K562 (cell line): ENCODE measurements at regions not wholly inside any gene's neighbourhood (a gene's known extent, or its start where the extent isn't known, plus 50 kb on each side); places are given as distances from the start of the nearest gene placed in this dataset.

Experiments
- ATAC-seq: fragments of 200-7000 bp; cut with Tn5 transposase; 3 replicates; pipeline ENCODE4 v1.9.1; 2020; ENCODE audit warnings: moderate library complexity
- BruUV-seq: library from RNA; stranded (reverse); fragments of 400-500 nt; replicated peaks from 2 replicates; lab custom pipeline; 2021; lab: Mats Ljungman, UMichigan
- CTCF ChIA-PET: fragments of 300-600 bp; formaldehyde crosslinking; extraction: SDS; loops from one replicate; lab custom pipeline; 2021; ENCODE audit warnings: low intra/inter-chr PET ratio; lab: Yijun Ruan, JAX
- POLR2A ChIA-PET: fragments of 300-600, 350-650 bp; sonication (Branson Sonifier 250); formaldehyde crosslinking; extraction: SDS; loops from one replicate; lab custom pipeline; 2021; ENCODE audit warnings: antibody characterized with exemption, inconsistent platforms; lab: Yijun Ruan, JAX
- DNase-seq, 4 experiments: peaks; one replicate each; pipeline versions ENCODE4 v3.0.0 to v3.0.0-alpha.2; 2011 to 2018; ENCODE audit warnings: low spot score in 3 of 4, mixed read lengths in 3 of 4; ENCODE audit errors: extremely low read depth in 1 of 4
- FAIRE-seq: peaks from 2 replicates; lab custom pipeline; 2011; peaks lifted over from hg19 to GRCh38; lab: Jason Lieb, UNC
- H2AFZ ChIP-seq: 2 replicates; pipeline ENCODE4 v1.6.0; 2011; ENCODE audit warnings: low read depth, low read length, control low read depth, inconsistent platforms
- H3K27ac ChIP-seq: fragments of 200-600 bp; 3 replicates; pipeline ENCODE4 v1.8.0; 2011; ENCODE audit warnings: low read depth, mild to moderate bottlenecking, control low read depth, inconsistent platforms, low read length, moderate library complexity, mixed read lengths; ENCODE audit errors: extremely low read depth
- H3K27me3 ChIP-seq, 2 experiments: fragments of 300-600 bp in 1 of 2; 2 replicates in 1 of 2; 3 replicates in 1 of 2; pipeline versions ENCODE4 v1.6.0 to v1.8.0; 2011; ENCODE audit warnings: inconsistent platforms in 2 of 2, low read length in 2 of 2, mild to moderate bottlenecking in 1 of 2, mixed read lengths in 1 of 2, moderate library complexity in 1 of 2; ENCODE audit not compliant: control insufficient read depth in 2 of 2, insufficient read depth in 2 of 2
- H3K36me3 ChIP-seq: fragments of 300-600 bp; 3 replicates; pipeline ENCODE4 v1.8.0; 2011; ENCODE audit warnings: mild to moderate bottlenecking, low read length, inconsistent platforms; ENCODE audit not compliant: control insufficient read depth, insufficient read depth
- H3K4me1 ChIP-seq, 2 experiments: fragments of 200-600 bp in 1 of 2; replicated peaks in 1 of 2; 2 replicates in 1 of 2; 3 replicates in 1 of 2; pipeline versions ENCODE4 v1.5.1 to v1.8.0; 2011; ENCODE audit warnings: inconsistent platforms in 2 of 2, low read length in 2 of 2, mild to moderate bottlenecking in 1 of 2, mixed read lengths in 1 of 2, moderate library complexity in 1 of 2; ENCODE audit not compliant: control insufficient read depth in 2 of 2, insufficient read depth in 2 of 2
- H3K4me2 ChIP-seq: 2 replicates; pipeline ENCODE4 v1.6.1; 2011; ENCODE audit warnings: low read length, control low read depth, inconsistent platforms, mixed read lengths; ENCODE audit not compliant: insufficient read depth
- H3K4me3 ChIP-seq: fragments of 200-600 bp; sonication (generic), shearing (Covaris generic); 2 replicates; pipeline ENCODE4 v1.5.1; 2016; ENCODE audit warnings: control low read depth, inconsistent platforms
- H3K79me2 ChIP-seq: fragments of 200-600 bp; 3 replicates; pipeline ENCODE4 v1.8.0; 2011; ENCODE audit warnings: low read length, inconsistent platforms; ENCODE audit not compliant: control insufficient read depth, insufficient read depth
- H3K9ac ChIP-seq, 2 experiments: 2 replicates each; pipeline versions ENCODE4 v1.6.0 to v1.6.1; 2011; ENCODE audit warnings: low read depth in 2 of 2, low read length in 2 of 2, control low read depth in 1 of 2, inconsistent platforms in 1 of 2, mild to moderate bottlenecking in 1 of 2, mixed read lengths in 1 of 2; ENCODE audit not compliant: insufficient read depth in 1 of 2
- H3K9me1 ChIP-seq: one replicate; pipeline ENCODE4 v1.6.0; 2011; ENCODE audit warnings: inconsistent platforms, mild to moderate bottlenecking, low read length, moderate library complexity; ENCODE audit not compliant: control insufficient read depth, insufficient read depth
- H3K9me3 ChIP-seq: replicated peaks from 2 replicates; pipeline ENCODE4 v1.5.1; 2011; ENCODE audit warnings: low read depth, low read length, inconsistent platforms; ENCODE audit not compliant: control insufficient read depth, insufficient read depth
- H4K20me1 ChIP-seq: replicated peaks from 2 replicates; pipeline ENCODE4 v1.6.1; 2011; ENCODE audit warnings: low read length, inconsistent platforms, mixed read lengths; ENCODE audit not compliant: control insufficient read depth, insufficient read depth
- NBN ChIP-seq: fragments of 450-650 bp; IDR thresholded peaks from 2 replicates; pipeline ENCODE4 v1.6.1; 2016; ENCODE audit warnings: low read depth, mild to moderate bottlenecking
- NCOA2 ChIP-seq, 2 experiments: fragments of 450-650 bp; IDR thresholded peaks; 2 replicates each; pipeline ENCODE4 v1.6.1; 2018; ENCODE audit warnings: mild to moderate bottlenecking in 2 of 2, moderate library complexity in 1 of 2; ENCODE audit not compliant: partially characterized antibody in 2 of 2
- NCOR1 ChIP-seq: fragments of 450-650 bp; IDR thresholded peaks from 2 replicates; pipeline ENCODE4 v1.6.1; 2016; ENCODE audit warnings: mild to moderate bottlenecking, moderate library complexity
- NFE2L1 ChIP-seq: fragments of 450-650 bp; IDR thresholded peaks from 2 replicates; pipeline ENCODE4 v1.6.1; 2016; ENCODE audit warnings: missing genetic modification characterization, low read depth, mild to moderate bottlenecking, missing compliant biosample characterization, moderate library complexity, borderline replicate concordance
- PRPF4 ChIP-seq: fragments of 200-400 bp; formaldehyde crosslinking; IDR thresholded peaks from one replicate; pipeline ENCODE4 v1.6.1; 2017; ENCODE audit warnings: low read length, low read depth, mild to moderate bottlenecking; ENCODE audit not compliant: insufficient read depth, poor library complexity, severe bottlenecking
- SRSF7 ChIP-seq: fragments of 200-400 bp; formaldehyde crosslinking; optimal IDR thresholded peaks from 2 replicates; pipeline ENCODE3; 2017; ENCODE audit warnings: mild to moderate bottlenecking, low read depth, low read length
- SUPT5H ChIP-seq: fragments of 450-650 bp; IDR thresholded peaks from 2 replicates; pipeline ENCODE4 v1.6.1; 2016
- TAF9B ChIP-seq: fragments of 450-650 bp; IDR thresholded peaks from 2 replicates; pipeline ENCODE4 v1.6.1; 2018; ENCODE audit warnings: mild to moderate bottlenecking; ENCODE audit not compliant: partially characterized antibody
- ZNF212 ChIP-seq: fragments of 450-650 bp; formaldehyde crosslinking; IDR thresholded peaks from 2 replicates; pipeline ENCODE4 v1.4.0; 2020; ENCODE audit warnings: mild to moderate bottlenecking
- WGBS: fragments of 100-300 bp; shearing (Covaris generic); methylation state at CpG from one replicate; pipeline ENCODE4 v1.1.6; 2016; ENCODE audit warnings: low coverage, mixed read lengths; ENCODE audit not compliant: insufficient coverage; ENCODE audit errors: missing lambda C conversion rate; 5-methylcytosine and 5-hydroxymethylcytosine counted together
- in situ Hi-C: fragments of 300-500 bp; cut with MboI; formaldehyde crosslinking; loops from 4 replicates; pipeline ENCODE4 v1.15.0; 2018; ENCODE audit warnings: inconsistent platforms, mixed read lengths
- intact Hi-C: fragments of 100-400 bp; cut with micrococcal nuclease; formaldehyde crosslinking; loops from 2 replicates; pipeline ENCODE4 v1.14.2; 2022
- TF ChIP-seq, protein P1 (sequence below), 2 experiments: fragments of 450-650 bp in 1 of 2; sonication (generic) in 1 of 2; formaldehyde crosslinking in 1 of 2; IDR thresholded peaks; 2 replicates each; pipeline versions ENCODE4 v1.7.1 to v1.9.0; 2016 to 2022; ENCODE audit warnings: inconsistent platforms in 1 of 2, mild to moderate bottlenecking in 1 of 2, missing genetic modification reagents in 1 of 2
- TF ChIP-seq, protein P2 (sequence below): fragments of 150-350 bp; conservative IDR thresholded peaks from 2 replicates; pipeline ENCODE4 v1.6.1; 2014; ENCODE audit warnings: low read length

DNA sequence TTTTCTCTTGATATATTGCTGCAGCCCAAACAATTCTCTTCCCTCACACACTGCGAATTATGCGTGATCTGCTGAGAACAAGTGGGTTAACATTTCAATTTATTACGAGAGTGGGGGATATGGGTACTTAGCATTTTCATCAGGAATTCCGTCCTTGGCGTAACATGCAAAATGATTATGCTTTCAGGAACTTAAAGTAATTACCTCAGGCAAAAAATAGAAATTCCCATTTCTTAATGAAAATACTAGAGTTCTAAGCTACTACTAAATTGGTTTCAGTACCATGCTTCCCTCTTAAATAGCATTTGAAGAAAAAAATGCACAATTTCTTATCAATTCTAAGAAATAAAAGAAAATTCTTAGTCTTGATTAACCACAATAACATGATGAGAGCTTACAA, 213.5 kb downstream of the GPAM start:
- no TSS peak for BruUV-seq
- CTCF ChIA-PET: no interaction called here
- TF ChIP-seq SRSF7 (no peak), ZNF212 (no peak), PRPF4 (no peak), NFE2L1 (tag) (no peak), NBN (no peak), TAF9B (no peak), NCOA2 (IDR thresholded peaks at IDR 0.05; ENCODE audit: partially characterized antibody in 2 of 2) (no peak), NCOR1 (no peak), SUPT5H (no peak)
- TF ChIP-seq, protein P1, sequence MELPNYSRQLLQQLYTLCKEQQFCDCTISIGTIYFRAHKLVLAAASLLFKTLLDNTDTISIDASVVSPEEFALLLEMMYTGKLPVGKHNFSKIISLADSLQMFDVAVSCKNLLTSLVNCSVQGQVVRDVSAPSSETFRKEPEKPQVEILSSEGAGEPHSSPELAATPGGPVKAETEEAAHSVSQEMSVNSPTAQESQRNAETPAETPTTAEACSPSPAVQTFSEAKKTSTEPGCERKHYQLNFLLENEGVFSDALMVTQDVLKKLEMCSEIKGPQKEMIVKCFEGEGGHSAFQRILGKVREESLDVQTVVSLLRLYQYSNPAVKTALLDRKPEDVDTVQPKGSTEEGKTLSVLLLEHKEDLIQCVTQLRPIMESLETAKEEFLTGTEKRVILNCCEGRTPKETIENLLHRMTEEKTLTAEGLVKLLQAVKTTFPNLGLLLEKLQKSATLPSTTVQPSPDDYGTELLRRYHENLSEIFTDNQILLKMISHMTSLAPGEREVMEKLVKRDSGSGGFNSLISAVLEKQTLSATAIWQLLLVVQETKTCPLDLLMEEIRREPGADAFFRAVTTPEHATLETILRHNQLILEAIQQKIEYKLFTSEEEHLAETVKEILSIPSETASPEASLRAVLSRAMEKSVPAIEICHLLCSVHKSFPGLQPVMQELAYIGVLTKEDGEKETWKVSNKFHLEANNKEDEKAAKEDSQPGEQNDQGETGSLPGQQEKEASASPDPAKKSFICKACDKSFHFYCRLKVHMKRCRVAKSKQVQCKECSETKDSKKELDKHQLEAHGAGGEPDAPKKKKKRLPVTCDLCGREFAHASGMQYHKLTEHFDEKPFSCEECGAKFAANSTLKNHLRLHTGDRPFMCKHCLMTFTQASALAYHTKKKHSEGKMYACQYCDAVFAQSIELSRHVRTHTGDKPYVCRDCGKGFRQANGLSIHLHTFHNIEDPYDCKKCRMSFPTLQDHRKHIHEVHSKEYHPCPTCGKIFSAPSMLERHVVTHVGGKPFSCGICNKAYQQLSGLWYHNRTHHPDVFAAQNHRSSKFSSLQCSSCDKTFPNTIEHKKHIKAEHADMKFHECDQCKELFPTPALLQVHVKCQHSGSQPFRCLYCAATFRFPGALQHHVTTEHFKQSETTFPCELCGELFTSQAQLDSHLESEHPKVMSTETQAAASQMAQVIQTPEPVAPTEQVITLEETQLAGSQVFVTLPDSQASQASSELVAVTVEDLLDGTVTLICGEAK (IDR thresholded peaks at IDR 0.05): no peak
- TF ChIP-seq, protein P1 (CRISPR knock-in tag; IDR thresholded peaks at IDR 0.05): no peak
- TF ChIP-seq, protein P2, sequence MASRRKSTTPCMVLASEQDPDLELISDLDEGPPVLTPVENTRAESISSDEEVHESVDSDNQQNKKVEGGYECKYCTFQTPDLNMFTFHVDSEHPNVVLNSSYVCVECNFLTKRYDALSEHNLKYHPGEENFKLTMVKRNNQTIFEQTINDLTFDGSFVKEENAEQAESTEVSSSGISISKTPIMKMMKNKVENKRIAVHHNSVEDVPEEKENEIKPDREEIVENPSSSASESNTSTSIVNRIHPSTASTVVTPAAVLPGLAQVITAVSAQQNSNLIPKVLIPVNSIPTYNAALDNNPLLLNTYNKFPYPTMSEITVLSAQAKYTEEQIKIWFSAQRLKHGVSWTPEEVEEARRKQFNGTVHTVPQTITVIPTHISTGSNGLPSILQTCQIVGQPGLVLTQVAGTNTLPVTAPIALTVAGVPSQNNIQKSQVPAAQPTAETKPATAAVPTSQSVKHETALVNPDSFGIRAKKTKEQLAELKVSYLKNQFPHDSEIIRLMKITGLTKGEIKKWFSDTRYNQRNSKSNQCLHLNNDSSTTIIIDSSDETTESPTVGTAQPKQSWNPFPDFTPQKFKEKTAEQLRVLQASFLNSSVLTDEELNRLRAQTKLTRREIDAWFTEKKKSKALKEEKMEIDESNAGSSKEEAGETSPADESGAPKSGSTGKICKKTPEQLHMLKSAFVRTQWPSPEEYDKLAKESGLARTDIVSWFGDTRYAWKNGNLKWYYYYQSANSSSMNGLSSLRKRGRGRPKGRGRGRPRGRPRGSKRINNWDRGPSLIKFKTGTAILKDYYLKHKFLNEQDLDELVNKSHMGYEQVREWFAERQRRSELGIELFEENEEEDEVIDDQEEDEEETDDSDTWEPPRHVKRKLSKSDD: no peak

More for the DNA sequence above, 213.5 kb downstream of the GPAM start:
- Histone ChIP-seq H3K27ac (no peak overlapping the region), H3K9me1 (no peaks in the 10 kb centered on the region), H3K27me3 (no peaks in the 10 kb centered on the region), H3K9me3 (no peaks in the 10 kb centered on the region), H3K4me1 (no peaks in the 10 kb centered on the region), H3K4me3 (no peak overlapping the region), H3K9ac (no peak overlapping the region), H3K79me2 (no peaks in the 10 kb centered on the region), H2AFZ (no peak overlapping the region), H4K20me1 (no peaks in the 10 kb centered on the region), H3K4me2 (no peak overlapping the region), H3K36me3 (no peaks in the 10 kb centered on the region)
- intact Hi-C loops (no loop called here), in situ Hi-C loops (no loop called here)
- no peak for FAIRE-seq
- POLR2A ChIA-PET: no interaction called here
- DNase-seq: no peak
- ATAC-seq: no peak
- 1% methylated on average over 5 of the region's 5 CpGs for WGBS
